Ishikawa (cell line): ENCODE measurements at regions not wholly inside any gene's neighbourhood (a gene's known extent, or its start where the extent isn't known, plus 50 kb on each side); places are given as distances from the start of the nearest gene placed in this dataset.

Experiments
- CEBPB ChIP-seq: IDR thresholded peaks from 2 replicates; pipeline ENCODE4 v1.6.1; 2012
- CREB1 ChIP-seq: IDR thresholded peaks from 2 replicates; pipeline ENCODE4 v1.6.1; 2012; ENCODE audit warnings: low read depth
- EGR1 ChIP-seq: IDR thresholded peaks from 2 replicates; pipeline ENCODE4 v1.6.1; 2012
- EP300 ChIP-seq: IDR thresholded peaks from 2 replicates; pipeline ENCODE4 v1.6.1; 2012; ENCODE audit warnings: borderline replicate concordance
- FOXM1 ChIP-seq: IDR thresholded peaks from 2 replicates; pipeline ENCODE4 v1.6.1; 2012; ENCODE audit warnings: low read depth, borderline replicate concordance
- NFIC ChIP-seq: IDR thresholded peaks from 2 replicates; pipeline ENCODE4 v1.6.1; 2012
- RAD21 ChIP-seq: IDR thresholded peaks from 2 replicates; pipeline ENCODE4 v1.6.1; 2012; ENCODE audit warnings: low read depth
- REST ChIP-seq: IDR thresholded peaks from 2 replicates; pipeline ENCODE4 v1.6.1; 2012; ENCODE audit warnings: low read depth, mild to moderate bottlenecking
- TAF1 ChIP-seq: IDR thresholded peaks from 2 replicates; pipeline ENCODE4 v1.6.1; 2012; ENCODE audit warnings: low read depth, mild to moderate bottlenecking
- TCF12 ChIP-seq: IDR thresholded peaks from 2 replicates; pipeline ENCODE4 v1.6.1; 2012; ENCODE audit warnings: low read depth
- TEAD4 ChIP-seq: IDR thresholded peaks from 2 replicates; pipeline ENCODE4 v1.6.1; 2012
- USF1 ChIP-seq: IDR thresholded peaks from 2 replicates; pipeline ENCODE4 v1.6.1; 2012
- YY1 ChIP-seq: IDR thresholded peaks from 2 replicates; pipeline ENCODE4 v1.6.1; 2012; ENCODE audit warnings: low read depth
- ZBTB7A ChIP-seq: IDR thresholded peaks from 2 replicates; pipeline ENCODE4 v1.6.1; 2012; ENCODE audit warnings: low read depth
- TF ChIP-seq, protein P1 (sequence below): IDR thresholded peaks from 2 replicates; pipeline ENCODE4 v1.6.1; 2012

DNA sequence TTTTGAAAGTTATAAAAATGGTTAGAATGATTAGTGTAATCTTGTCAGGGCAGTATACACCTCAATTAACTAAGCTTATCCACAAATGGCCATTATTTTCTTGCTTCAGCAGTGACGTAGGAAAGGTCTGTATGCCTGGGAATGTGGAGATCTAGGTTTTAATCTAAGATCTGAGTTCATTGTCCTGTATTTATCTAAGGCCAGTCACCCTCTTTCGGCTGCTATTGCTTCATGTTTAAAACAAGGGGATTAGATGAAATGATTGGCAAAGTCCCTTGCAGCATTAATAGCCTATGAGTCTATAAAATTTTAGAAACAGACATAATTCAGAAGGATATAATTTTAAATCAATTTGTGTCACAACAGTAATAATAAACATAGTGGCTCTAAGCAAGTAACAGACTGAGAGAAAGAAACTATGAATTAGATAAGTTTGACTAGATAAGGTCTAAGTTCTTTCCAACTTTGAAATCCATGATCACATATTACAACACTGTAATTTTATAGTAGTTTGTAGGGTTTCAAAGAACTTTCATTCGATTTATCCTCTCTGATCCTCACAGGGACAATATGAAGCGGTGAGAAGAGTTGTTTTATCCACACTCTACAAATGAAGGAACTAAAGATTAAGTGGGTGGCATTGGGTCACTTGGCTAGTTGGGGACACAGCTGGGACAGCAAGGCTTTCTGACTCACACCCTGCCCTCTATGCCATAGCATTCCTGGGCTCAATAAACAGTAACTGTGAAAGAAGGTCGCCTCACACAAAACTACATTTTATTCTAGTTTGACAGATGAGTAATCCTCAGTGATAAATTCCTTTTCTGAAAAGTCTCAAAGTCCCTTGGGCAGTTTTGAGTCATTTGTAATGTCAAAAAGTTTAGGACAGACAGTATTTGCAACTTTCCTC lies 60.6 kb upstream of the RDX start:
- TF ChIP-seq RAD21 (no peak), USF1 (no peak), FOXM1 (no peak), EGR1 (no peak), REST (no peak), EP300 (0 out of 2 replicates have a peak, but pooled peaks have one; percentile 22), TCF12 (0 out of 2 replicates have a peak, but pooled peaks have one; percentile 20), YY1 (no peak), TEAD4 (peak; percentile 60), CEBPB (no peak), TAF1 (no peak), CREB1 (no peak), NFIC (no peak), ZBTB7A (no peak)
- TF ChIP-seq, protein P1, sequence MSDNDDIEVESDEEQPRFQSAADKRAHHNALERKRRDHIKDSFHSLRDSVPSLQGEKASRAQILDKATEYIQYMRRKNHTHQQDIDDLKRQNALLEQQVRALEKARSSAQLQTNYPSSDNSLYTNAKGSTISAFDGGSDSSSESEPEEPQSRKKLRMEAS = no peak

- no peak for TF ChIP-seq TAF1
- no peak for TF ChIP-seq ZBTB7A
- no peak for TF ChIP-seq RAD21
- TF ChIP-seq TCF12 = no peak
- no peak for TF ChIP-seq EGR1
- TF ChIP-seq CEBPB = no peak
- no peak for TF ChIP-seq EP300
- TF ChIP-seq, protein P1 = no peak
- no peak for TF ChIP-seq YY1
- TF ChIP-seq FOXM1 = no peak
- TF ChIP-seq REST = no peak
- no peak for TF ChIP-seq TEAD4
- no peak for TF ChIP-seq USF1
- no peak for TF ChIP-seq NFIC
- TF ChIP-seq CREB1 = no peak
These were observed 61.9 kb upstream of the RDX start for GRCh38 chr11:110358336-110358735.

DNA sequence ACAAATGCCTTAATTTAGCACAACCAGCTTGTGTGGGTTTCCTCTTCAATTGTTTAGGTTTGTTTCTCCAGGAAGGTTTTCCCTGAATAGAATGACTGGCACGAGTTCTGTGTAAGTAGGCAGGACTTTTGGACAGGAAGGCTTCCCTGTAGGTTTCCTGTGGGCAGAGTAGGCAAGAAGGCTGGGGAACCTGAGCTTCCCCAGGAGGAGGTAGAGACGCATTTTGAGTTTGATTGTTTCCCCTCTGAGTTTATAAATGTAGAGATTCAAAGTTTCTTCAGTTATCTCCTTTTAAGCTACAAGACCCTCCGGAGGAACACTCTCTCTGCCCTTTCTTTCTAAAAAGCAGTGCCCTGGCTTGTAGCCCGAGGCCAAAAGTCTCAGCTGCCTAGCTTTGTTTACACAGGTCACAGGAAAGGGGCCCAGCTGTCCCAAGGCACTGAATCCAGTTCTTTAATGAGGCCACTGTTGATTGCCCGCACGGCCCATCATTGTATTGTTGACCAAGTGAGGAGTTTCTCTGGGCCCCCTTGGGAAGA lies 66.6 kb upstream of the RDX start:
- TF ChIP-seq FOXM1 (no peak), REST (no peak), EGR1 (no peak), TAF1 (no peak), CREB1 (no peak), NFIC (peak; percentile 50; the same call in 1 of the 2 replicates), TCF12 (no peak)
- TF ChIP-seq, protein P1 = no peak

- no peak for TF ChIP-seq FOXM1
- TF ChIP-seq NFIC = peak; percentile 67
- TF ChIP-seq RAD21 = no peak
- TF ChIP-seq ZBTB7A = no peak
These were observed 63.5 kb upstream of the FDX1 start for GRCh38 chr11:110366291-110366690.
